ENCODE measurements at regions not wholly inside any gene's neighbourhood (a gene's known extent, or its start where the extent isn't known, plus 50 kb on each side); places are given as distances from the start of the nearest gene placed in this dataset.
"Not testable (repeated sequence)": the region's sequence is repeated elsewhere in the genome, so short reads cannot be mapped to it uniquely, and the experiment has no call there.

GRCh38 chr9:94437128-94437527 lies 108.7 kb upstream of the NUTM2F start:
- TF ChIP-seq POLR2A, CTCF (IDR thresholded peaks at IDR 0.05): not testable (repeated sequence)
